HG03095 (cell line): ENCODE measurements at regions not wholly inside any gene's neighbourhood (a gene's known extent, or its start where the extent isn't known, plus 50 kb on each side); places are given as distances from the start of the nearest gene placed in this dataset.
"Not testable (repeated sequence)": the region's sequence is repeated elsewhere in the genome, so short reads cannot be mapped to it uniquely, and the experiment has no call there.

Source experiments
- ATAC-seq: cut with Tn5 transposase; IDR thresholded peaks from one replicate; pipeline ENCODE4 v1.9.1; 2021; ENCODE audit warnings: moderate library complexity; ENCODE audit not compliant: unreplicated experiment

DNA sequence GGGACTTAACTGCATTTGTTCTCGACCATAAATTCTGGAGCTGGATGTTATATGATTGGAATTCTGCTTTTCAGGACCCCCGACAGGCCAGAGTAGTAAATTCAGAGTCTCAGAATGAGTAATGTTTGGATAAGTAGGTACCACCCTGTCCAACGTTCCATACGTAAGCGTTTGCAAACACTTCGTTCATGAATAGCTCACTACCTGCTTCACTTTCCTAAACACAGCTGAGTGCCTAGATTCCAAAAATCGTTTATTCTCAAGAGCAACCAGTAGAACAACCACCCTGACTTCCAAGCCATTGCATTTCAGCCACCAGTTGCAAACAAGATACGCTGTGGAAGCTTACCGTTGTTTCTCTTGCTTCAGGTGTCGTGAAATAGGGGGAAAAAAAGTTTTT is 101.3 kb upstream of the DMRT1 start:
- no peak for ATAC-seq

- no peak for ATAC-seq
Measured at GRCh38 chr9:742104-742503, 99.4 kb upstream of the DMRT1 start.

DNA sequence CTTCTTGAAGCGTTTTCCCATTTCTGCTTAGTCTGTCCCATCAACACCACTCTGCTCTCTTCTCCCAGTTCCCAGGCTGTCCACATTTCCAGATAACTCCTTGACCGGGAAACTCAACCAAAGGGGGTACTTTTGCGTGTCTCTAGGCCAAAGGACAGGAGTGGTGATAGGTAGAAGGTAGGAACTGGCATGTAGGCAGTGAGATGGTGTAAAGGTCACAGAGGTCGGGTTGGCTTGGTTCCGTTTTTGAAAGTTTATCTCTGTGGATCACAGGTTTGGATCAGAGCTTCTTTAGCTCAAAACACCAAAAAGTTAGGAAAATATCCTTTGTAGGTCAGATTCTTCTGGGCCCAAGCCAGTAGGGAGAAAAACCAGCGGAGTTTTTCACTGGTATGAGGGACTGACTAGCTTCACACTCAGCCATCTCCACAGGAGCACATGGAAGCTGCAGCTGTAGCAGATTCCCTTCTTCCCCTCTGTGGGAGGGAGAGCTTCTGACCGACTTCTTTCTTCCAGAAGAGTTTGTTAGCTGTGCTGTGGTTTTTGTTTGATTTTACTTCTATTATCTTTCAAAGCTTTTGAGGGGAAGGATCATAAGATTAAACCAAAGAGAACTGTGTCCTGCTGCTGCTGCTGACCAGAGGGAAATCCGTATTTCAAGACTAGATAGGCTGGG is 98.4 kb upstream of the DMRT1 start:
- no peak for ATAC-seq

GRCh38 chr9:744046-744712 is 97.3 kb upstream of the DMRT1 start:
- ATAC-seq, result no peak

DNA sequence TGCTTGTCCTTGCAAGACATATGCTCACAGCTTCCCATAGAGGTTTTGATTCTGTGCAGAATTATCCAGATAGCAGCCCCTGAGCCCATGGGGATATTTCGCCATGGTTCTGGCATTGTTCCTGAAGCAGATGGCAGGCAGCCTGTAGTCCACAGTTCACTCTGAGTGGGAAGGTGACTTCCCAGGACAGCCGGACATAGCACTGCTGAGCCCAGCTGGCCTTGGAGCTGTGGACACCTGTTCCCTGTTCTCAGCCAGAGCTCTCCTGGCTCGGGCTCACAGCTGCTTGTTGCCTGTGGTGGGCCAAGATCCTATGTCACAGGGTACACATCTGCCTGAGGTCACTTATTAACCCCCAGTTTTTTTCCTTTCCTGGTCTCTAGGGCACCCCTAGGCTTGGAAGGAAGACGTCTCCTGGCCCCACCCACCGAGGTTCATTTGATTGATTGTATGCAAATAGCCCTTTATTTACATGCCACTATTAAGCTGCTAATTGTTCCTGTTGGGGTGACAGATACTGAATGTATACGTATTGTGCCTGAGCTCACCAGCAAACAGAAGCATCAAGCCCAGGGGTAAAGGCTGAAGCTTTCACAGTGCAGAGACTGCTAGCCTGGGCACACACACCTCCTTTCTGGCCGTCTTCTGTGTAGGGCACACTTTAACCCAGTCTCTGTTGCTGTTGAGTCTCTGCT is 96.6 kb upstream of the DMRT1 start:
- no peak for ATAC-seq

- no peak for ATAC-seq
Measured at GRCh38 chr9:745761-746380, 95.6 kb upstream of the DMRT1 start.

GRCh38 chr9:746661-747434 is 94.6 kb upstream of the DMRT1 start:
- no peak for ATAC-seq

DNA sequence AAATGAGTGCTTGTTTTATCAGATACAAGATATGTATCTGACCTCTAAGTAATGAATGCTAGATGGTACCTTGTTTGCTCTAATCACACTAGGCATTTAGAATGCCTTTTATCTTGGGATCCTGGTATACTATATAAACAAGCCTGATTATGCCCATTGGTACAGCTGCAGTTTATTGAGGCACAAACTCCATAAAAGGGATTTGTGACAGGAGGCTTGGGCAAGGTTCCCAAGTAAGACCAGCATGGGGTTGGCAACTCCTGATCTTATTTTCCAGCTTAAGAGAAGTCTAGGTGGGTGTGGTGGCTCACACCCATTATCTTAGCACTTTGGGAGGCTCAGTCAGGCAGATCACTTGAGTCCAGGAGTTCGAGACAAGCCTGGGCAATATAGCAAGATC is 93.9 kb upstream of the DMRT1 start:
- ATAC-seq, result no peak

DNA sequence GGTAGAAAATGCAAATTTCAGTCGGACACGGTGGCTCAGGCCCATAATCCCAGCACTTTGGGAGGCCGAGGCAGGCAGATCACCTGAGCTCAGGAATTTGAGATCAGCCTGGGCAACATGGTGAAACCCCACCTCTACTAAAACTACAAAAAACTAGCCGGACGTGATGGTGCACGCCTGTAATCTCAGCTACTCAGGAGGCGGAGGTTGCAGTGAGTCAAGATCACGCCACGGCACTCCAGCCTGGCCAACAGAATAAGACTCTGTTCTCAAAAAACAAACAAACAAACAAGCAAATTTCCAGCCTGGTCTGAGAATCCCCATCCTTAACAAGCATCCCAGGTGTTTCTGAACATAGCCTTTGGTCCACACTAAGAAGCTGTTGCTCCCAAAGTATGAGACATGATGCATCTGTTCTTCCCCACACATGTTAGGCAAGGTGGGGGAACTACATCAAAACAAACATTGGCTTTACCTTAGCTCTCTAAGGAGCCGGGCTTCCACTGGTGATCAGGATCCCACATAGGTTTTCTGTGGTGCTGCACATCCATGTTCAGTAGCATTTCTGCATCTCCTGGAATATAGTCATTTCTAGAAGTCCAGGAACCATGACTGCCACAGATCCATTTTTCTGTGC is 92.5 kb upstream of the DMRT1 start:
- no peak for ATAC-seq

DNA sequence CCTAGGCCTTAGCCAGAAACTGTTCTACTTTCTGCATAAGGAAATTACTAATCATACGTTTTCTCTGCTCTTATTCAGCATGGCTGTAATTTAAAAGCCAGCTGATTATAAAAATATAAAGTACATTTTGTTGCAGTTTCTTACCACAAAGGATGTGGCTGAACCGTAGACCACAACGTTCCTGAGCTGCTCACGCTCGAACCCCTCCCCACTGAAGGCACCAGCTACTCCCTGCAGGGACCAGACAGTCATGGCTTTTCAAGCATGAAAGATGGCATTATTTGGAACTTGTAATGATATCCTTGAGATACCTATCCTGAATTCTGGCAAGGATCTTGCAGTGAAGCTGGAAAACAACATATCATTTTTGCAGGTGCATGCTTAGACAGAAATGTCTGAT is 91.8 kb upstream of the DMRT1 start:
- ATAC-seq, result no peak

GRCh38 chr9:750249-750967 is 91.1 kb upstream of the DMRT1 start:
- ATAC-seq, result no peak

DNA sequence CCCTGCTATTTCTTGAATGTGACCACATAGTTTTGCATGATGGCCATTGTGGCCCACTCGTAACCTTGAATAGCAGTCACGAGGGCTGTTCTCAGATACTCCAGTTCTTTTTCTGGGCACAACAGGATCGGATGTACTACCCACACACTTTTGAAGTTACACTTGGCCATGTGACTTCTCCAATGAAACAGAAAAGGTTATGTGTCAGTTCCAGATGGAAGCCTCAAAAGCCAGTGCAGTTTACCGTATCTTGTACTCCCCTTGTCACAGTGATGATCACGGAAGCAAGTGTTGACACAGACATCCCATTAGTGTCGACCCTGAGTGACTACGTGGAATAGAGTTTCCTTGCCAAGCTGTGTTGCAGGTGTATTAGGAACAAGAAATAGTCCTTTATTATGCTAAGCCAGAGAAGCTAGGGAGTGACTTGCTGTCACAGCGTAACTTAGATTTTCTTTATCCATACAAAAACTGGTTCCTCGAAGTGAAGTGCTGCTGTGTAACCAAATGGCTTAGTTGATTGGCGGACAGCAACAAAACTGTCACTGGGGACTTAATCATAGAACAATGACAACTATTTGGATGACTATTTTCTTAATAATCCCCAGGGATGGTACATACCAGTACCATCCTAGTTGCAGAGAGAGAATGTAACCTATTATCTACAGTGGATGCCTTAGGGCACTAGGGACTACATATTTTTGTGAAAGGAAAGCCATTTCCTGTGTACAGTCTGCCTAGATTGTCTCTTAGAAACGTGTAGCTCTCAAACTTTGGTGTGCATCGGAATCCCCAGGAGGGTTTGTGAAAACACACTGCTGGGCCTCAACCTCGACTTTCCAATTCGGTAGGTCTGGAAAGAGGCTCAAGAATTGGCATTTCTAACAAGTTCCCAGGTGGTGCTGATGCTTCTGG is 90.1 kb upstream of the DMRT1 start:
- no peak for ATAC-seq

DNA sequence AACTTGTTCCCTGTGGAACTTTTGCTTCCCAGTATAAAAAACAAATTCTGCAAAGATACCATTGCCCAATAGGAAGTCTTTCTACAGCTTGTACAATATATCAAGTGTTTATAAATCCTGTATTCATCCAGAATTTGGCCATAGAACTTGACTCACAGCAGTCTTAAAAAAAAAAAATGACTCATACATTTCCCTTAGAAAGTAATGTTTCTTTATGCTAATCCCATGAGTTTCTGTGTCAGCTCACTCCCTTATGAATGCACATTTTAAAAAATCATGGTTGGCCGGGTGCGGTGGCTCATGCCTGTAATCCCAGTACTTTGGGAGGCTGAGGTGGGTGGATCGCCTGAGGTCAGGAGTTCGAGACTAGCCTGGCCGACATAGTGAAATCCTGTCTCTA is 89.3 kb upstream of the DMRT1 start:
- no peak for ATAC-seq

DNA sequence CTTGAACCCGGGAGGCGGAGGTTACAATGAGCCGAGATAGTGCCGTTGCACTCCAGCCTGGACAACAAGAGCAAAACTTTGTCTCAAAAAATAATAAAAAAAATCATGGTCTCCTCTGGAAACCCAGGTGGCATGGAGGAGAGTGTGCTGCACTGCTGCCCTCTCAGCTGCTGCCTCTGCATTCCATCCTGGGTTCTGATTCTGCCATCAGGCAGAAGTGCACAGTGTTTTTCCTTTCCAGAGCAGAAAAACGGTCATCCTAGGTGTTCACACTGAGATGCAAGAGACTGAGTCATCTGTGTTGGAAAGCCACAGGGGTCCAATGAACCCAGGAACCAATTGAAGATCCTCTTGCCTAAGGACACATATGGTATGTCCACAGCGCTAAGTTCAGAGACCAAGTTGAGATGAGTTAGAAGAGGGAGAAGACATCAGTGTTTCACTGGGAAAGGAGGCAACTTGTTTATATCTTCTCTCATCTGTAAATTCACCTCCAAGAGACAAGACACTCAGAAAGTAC is 88.8 kb upstream of the DMRT1 start:
- no peak for ATAC-seq

DNA sequence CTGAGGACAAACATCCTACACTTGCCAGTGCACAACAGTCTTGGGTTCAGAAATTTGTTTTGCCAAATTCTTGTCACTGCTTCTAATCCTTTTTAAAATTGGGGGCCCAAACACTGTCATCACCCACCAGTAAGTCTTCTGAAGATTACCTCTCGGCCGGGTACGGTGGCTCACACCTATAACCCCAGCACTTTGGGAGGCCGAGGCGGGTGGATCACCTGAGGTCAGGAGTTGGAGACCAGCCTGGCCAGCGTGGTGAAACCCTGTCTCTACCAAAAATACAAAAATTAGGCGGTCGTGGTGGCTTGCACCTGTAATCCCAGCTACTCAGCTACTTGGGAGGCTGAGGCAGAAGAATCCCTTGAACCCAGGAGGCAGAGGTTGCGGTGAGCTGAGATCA is 87.8 kb upstream of the DMRT1 start:
- ATAC-seq, result not testable (repeated sequence)

DNA sequence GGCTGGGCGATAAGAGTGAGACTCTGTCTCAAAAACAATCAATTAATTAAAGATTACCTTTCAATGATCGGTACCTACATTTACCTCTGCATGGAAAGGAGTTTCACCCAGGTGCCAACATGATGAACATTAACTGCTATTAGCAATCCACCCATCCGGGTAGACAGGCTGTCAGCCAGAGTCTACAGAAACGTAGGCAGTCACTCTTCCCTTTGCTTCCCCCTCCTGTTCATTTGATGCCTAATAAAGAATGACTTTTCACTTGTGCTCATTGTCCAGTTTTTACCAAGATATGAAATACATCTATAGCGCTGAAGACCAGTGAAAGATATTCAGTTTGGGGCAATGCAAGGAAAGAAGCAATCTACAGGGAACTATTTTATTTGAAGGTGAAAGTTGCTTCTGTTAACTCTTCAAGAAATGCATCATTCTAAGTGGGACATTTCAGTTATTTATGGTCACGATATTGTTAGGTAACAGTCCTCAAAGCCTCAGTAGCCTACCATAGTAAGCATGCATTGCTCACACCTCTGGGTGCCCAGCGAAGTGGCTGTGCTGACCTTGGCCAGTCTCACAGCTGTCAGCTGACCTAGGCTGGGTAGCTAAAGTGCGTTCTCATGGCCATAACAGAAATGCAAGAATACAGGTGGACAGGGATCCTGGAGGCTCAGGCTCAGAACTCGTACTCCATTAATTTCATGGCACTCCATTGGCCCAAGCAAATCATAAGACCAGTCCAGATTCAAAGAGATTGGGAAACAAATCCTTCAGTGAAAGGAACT is 87.2 kb upstream of the DMRT1 start:
- ATAC-seq, result no peak

DNA sequence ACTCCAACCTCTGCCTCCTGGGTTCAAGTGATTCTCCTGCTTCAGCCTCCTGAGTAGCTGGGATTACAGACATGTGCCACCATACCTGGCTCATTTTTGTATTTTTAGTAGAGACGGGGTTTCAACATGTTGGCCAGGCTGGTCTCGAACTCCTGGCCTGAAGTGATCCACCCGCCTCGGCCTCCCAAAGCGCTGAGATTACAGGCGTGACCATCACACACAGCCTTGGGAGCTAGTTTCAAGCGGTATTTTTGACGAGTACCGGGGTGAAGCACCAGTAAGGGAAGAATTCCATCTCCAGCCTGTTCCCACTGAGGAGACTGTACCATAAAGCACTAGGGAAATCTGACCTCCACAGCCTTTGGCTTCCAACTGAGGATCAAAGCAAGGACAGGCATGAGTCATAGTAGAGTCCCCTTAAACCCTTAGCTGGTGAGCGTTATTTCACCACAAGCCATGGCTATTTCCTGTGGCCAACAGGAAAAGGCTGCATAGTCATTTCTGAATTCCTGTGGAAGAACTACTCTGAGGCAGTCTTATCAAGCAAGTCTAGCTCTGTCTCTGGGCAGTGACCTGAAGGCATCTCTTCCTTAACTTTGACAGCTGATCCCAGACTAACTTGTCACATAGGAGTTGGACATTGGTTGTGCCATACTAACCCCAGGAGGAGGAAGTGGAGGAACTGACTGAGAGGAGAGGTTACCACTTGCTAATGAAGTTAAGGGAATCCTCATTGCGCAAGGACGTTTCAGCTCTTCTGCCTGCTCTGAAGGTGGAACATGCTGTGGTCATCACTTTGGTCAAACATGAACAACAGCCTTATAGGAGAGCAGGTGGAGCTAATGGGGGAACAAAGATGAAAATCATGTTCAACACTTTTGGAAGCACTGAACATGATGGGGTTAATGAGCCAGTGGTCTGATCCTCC is 85.8 kb upstream of the DMRT1 start:
- ATAC-seq, result no peak
